ENCODE measurements at regions not wholly inside any gene's neighbourhood (a gene's known extent, or its start where the extent isn't known, plus 50 kb on each side); places are given as distances from the start of the nearest gene placed in this dataset.

DNA sequence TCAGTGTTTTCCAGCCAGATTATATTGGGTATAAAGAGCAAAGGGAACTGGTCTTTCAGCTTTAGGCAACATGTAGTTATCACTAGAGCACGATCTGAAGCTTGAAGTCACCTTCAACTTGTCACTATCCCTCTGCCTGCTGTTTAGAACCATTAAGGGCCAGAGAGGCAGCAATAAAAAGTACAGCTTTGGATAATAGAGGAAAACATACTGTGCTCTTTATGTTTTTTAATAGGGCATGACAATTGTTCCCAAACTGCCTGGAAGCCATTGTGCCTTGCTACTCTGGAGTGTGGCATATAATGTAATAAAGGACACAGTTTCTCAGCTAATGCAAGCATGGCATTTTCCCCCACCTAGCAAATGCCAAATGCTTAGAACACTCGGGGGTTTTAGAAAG lies 1912.0 kb upstream of the RAG2 start:
- ChIA-PET POLR2A (no interaction called here), SMC1A (ENCODE audit: uncharacterized antibody, unreplicated experiment) (no interaction called here), CTCF (interaction anchor here (1.0 kb wide), 1 partner anchor 15 kb away, joined by 3 read pairs; no protein-coding TSS in a partner anchor), RAD21 (ENCODE audit: unreplicated experiment) (no interaction called here)
- H3K27ac ChIP-seq (ENCODE audit: control insufficient read depth, insufficient read depth), result no peak overlapping the region
- no peak overlapping the region for H3K4me3 ChIP-seq
- DNase-seq (ENCODE audit: low read depth, low spot score), result no peak
- H4K20me1 ChIP-seq (ENCODE audit: control insufficient read depth, insufficient read depth), result no peaks in the 10 kb centered on the region
- TF ChIP-seq, protein P1, sequence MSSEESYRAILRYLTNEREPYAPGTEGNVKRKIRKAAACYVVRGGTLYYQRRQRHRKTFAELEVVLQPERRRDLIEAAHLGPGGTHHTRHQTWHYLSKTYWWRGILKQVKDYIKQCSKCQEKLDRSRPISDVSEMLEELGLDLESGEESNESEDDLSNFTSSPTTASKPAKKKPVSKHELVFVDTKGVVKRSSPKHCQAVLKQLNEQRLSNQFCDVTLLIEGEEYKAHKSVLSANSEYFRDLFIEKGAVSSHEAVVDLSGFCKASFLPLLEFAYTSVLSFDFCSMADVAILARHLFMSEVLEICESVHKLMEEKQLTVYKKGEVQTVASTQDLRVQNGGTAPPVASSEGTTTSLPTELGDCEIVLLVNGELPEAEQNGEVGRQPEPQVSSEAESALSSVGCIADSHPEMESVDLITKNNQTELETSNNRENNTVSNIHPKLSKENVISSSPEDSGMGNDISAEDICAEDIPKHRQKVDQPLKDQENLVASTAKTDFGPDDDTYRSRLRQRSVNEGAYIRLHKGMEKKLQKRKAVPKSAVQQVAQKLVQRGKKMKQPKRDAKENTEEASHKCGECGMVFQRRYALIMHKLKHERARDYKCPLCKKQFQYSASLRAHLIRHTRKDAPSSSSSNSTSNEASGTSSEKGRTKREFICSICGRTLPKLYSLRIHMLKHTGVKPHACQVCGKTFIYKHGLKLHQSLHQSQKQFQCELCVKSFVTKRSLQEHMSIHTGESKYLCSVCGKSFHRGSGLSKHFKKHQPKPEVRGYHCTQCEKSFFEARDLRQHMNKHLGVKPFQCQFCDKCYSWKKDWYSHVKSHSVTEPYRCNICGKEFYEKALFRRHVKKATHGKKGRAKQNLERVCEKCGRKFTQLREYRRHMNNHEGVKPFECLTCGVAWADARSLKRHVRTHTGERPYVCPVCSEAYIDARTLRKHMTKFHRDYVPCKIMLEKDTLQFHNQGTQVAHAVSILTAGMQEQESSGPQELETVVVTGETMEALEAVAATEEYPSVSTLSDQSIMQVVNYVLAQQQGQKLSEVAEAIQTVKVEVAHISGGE (CRISPR knock-in tag; IDR thresholded peaks at IDR 0.05), result no peak
- TF ChIP-seq, protein P2, sequence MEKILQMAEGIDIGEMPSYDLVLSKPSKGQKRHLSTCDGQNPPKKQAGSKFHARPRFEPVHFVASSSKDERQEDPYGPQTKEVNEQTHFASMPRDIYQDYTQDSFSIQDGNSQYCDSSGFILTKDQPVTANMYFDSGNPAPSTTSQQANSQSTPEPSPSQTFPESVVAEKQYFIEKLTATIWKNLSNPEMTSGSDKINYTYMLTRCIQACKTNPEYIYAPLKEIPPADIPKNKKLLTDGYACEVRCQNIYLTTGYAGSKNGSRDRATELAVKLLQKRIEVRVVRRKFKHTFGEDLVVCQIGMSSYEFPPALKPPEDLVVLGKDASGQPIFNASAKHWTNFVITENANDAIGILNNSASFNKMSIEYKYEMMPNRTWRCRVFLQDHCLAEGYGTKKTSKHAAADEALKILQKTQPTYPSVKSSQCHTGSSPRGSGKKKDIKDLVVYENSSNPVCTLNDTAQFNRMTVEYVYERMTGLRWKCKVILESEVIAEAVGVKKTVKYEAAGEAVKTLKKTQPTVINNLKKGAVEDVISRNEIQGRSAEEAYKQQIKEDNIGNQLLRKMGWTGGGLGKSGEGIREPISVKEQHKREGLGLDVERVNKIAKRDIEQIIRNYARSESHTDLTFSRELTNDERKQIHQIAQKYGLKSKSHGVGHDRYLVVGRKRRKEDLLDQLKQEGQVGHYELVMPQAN (conservative IDR thresholded peaks at IDR 0.05), result no peak
- TF ChIP-seq, protein P3, sequence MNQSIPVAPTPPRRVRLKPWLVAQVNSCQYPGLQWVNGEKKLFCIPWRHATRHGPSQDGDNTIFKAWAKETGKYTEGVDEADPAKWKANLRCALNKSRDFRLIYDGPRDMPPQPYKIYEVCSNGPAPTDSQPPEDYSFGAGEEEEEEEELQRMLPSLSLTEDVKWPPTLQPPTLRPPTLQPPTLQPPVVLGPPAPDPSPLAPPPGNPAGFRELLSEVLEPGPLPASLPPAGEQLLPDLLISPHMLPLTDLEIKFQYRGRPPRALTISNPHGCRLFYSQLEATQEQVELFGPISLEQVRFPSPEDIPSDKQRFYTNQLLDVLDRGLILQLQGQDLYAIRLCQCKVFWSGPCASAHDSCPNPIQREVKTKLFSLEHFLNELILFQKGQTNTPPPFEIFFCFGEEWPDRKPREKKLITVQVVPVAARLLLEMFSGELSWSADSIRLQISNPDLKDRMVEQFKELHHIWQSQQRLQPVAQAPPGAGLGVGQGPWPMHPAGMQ (IDR thresholded peaks at IDR 0.05; ENCODE audit: borderline replicate concordance), result no peak
- no peak for TF ChIP-seq CHD2 (IDR thresholded peaks at IDR 0.05; ENCODE audit: borderline replicate concordance, low read depth, low read length)
- TF ChIP-seq EGR1 (IDR thresholded peaks at IDR 0.05; ENCODE audit: borderline replicate concordance in 1 of 2, low read depth in 2 of 2, low read length in 2 of 2), result no peak
- no peak for TF ChIP-seq CEBPB (IDR thresholded peaks at IDR 0.05; ENCODE audit: borderline replicate concordance in 1 of 2, low read depth in 2 of 2, low read length in 2 of 2)
- no peak overlapping the region for H3K4me2 ChIP-seq (ENCODE audit: control insufficient read depth, insufficient read depth)
- in situ Hi-C loops (cut with MboI), result no loop called here
- H3K36me3 ChIP-seq (ENCODE audit: control insufficient read depth in 2 of 2, insufficient read depth in 2 of 2, low read length in 1 of 2), result no peaks in the 10 kb centered on the region
- no peak for ATAC-seq
- no peaks in the 10 kb centered on the region for H3K9me3 ChIP-seq (replicated peaks; ENCODE audit: control insufficient read depth, insufficient read depth, low read length)
- 0% methylated on average over 2 of the region's 2 CpGs for WGBS (ENCODE audit: insufficient coverage, insufficient replicate concordance, low lambda C conversion rate, missing lambda C conversion rate)
- H2AFZ ChIP-seq (ENCODE audit: control insufficient read depth, low read depth, low read length), result no peak overlapping the region
- no peaks in the 10 kb centered on the region for H3K27me3 ChIP-seq (replicated peaks in 1 of 2; ENCODE audit: control insufficient read depth in 2 of 2, insufficient read depth in 2 of 2, low read length in 1 of 2)
- FAIRE-seq, result no peak
- intact Hi-C loops (cut with micrococcal nuclease; ENCODE audit: unreplicated experiment), result no loop called here
- H3K9ac ChIP-seq (ENCODE audit: control insufficient read depth, insufficient read depth, low read length), result no peak overlapping the region
- no TSS peak for BruUV-seq (replicated peaks)
- H3K79me2 ChIP-seq (ENCODE audit: control insufficient read depth, insufficient read depth, low read length), result no peaks in the 10 kb centered on the region
- no peaks in the 10 kb centered on the region for H3K4me1 ChIP-seq (ENCODE audit: control insufficient read depth, insufficient read depth, low read length)

Measured in GM12878 (cell line).